ENCODE measurements at regions not wholly inside any gene's neighbourhood (a gene's known extent, or its start where the extent isn't known, plus 50 kb on each side); places are given as distances from the start of the nearest gene placed in this dataset.

DNA sequence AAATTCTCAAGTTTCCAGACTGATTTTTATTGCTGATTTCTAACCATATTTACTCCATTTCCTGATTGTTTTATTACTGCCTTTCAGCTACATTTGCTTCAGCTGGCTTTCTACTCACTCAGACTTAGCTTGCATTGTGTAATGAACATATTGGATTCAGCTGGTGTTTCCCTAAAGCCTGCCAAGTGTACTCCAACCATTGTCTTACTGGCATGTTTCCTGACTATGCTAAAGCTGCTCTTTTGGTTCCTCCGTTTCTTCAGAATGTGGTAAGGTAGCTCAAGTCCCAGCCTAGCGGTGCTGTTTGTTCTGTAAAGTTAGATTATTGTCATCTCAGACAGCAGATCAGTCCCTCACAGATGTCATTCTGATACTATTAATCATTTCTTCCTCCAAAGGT, 53.1 kb upstream of the GLRA2 start:
- no peak for DNase-seq (ENCODE audit: low read depth)

DNA sequence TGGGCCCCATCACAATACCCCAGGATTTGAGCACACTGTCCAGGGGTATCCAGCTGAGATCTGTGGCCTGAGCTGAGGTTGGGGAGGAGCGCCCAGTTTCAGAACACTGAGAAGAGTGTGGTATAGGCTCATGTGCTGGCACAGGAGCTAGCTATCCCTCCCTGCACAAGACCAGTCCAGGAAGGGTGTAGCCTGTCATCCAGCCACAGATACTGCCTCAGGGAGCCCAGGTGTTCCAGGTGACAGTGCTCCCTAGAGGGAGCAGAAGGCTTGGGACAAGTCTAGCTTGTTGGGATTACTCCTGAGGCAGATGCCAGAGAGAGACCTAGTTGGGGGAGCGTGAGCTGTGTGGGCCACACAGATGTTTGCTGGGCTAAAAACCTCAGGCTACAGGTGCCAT, 79.6 kb upstream of the GLRA2 start:
- no peak for DNase-seq (ENCODE audit: low read depth)

DNA sequence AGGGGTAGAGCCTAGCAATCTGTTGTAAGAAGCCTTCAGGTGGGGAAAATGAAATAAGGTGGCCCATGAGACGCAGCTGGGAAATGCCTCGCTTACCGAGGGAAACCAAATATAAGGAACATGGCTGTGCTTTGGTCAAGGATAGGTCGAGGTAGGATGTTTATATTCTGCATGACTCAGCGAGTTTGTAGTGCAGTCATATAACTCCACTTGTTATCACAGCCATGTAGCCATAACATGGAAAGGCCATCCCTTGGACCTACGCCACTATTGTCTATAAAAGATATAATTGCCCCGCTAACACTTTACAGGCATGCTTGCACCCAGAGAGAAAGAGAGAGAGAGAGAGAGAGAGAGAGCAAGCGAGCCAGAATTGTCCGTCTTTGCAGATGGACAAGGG, 80.9 kb upstream of the GLRA2 start:
- DNase-seq (ENCODE audit: low read depth): no peak

DNA sequence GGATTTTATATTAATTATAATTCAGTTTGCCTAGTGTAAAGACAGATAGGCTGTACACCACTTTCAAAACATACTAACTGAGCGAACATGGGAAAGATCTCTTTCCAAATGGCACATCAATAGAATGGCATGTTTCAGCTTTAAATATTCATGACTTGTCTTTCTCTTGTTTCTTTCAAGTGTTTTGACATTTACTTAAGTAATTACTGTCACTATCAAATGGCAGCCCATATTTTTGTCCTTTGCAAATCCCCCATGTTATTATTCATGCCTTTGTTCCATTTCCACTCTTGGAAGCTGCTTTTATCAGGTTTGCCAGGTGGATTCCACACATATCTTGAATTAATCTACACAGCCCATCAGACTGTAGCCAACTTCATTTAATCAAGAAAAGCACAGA, 89.2 kb upstream of the GLRA2 start:
- no peak for DNase-seq (ENCODE audit: low read depth)

DNA sequence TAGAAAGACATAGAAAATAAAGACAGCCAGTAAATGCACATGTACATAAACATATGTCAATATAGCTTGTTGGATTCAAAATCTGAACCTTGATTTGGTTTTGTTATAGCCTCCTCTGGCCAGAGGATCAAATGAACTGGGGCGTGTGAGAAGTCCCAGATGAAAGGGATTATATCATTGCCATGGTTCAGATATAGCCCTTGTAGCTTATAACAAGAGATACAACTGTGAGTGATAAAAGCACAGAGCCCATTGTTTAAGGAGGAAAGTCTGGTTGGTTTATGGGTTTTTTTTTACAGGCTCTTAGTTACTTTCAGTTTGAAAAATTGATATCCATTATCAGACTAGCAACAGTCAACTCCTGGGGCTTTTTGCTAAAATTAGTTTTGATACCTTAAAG, 101.7 kb upstream of the GLRA2 start:
- DNase-seq (ENCODE audit: low read depth): no peak

DNA sequence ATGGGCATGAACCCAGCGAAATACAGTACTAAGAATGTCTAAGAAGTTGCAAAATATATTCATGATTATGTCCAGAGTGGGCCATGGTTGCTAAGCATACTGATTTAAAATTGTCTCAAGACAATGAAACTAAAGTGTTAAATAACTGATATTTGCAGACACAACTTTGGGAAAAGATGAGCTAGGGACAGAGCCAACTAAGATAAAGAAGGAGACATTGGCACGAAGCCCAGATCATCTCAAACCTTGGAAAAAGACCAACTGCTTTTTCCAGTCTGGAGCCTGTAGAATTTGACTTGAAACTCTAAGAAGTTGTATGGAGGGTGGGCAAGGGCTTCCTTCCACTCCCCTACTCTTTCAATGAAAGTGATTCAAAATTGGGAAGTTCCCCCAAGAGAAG, 108.5 kb upstream of the GLRA2 start:
- no peak for DNase-seq (ENCODE audit: low read depth)

DNA sequence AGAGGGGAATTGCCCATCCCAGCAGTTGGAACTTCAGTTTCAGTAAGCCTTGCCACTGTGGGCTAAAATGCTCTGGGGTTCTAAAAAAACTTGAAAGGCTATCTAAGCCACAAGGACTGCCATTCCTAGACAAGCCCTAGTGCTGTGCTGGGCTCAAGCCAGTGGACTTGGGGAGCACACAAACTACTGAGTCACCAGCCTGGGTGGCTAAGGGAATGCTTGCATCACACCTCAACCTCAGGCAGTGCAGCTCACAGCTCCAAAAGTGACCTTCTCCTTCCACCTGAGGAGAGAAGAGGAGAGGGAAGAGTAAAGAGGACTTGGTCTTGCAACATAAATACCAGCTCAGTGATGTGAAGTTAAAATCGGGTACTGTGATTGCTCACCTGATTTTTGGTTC, 116.7 kb upstream of the GLRA2 start:
- DNase-seq (ENCODE audit: low read depth): no peak

DNA sequence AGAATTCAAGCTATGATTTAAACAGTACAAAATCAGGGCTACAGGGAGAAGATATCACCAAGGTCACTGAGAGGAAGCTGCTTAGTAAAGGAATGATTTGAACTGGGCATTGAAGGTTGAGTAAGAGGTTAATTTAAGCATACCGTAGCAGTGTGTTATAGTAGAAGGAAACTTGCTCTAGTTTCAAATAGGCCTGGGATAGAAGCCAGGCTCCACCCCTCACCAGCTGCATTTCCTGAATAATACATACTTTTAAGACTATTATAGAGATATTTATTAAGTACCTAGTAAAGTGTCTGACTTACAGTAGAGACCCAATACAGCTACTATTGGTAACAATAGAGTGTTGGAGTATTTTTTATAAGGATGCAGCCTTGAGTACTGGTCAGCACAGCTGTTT, 118.0 kb upstream of the GLRA2 start:
- no peak for DNase-seq (ENCODE audit: low read depth)

DNA sequence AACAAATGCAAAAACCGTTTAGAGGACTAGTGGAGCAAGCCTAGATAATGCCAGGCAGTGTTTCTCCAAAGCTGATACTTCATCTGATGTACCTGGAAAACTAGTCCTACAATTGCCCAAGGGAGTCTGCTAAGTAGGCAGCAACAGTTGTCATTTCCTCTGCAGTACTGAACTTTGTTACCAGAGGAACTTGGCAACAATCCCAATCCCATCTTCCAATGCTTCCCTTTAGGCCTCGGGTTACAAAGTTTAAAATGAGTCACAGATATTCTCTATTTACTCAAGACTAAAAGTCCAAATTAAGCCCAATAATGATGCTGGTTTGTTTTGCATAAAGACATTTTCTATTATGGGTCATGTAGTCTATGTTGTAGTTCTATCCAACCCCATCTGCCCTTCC, 120.0 kb upstream of the GLRA2 start:
- no peak for DNase-seq (ENCODE audit: low read depth)

DNA sequence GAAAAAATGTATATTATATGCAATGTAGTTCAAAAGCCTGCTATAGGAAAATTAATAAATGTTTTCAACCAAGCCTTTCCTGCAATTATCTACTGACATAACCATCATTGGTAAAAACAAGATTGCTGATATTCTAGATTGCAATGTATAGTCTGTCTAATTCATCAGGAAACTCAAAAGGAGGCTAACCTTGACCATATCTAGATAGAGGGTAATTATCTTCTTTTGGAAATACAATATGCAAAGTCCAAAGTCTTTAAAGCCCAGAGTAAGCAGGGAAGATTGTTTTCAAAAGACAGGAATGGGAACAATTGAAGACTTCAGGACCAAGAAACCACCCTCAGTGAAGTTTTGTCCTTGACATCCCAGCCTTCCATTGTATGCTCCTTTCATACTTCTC, 123.1 kb upstream of the GLRA2 start:
- no peak for DNase-seq (ENCODE audit: low read depth)

DNA sequence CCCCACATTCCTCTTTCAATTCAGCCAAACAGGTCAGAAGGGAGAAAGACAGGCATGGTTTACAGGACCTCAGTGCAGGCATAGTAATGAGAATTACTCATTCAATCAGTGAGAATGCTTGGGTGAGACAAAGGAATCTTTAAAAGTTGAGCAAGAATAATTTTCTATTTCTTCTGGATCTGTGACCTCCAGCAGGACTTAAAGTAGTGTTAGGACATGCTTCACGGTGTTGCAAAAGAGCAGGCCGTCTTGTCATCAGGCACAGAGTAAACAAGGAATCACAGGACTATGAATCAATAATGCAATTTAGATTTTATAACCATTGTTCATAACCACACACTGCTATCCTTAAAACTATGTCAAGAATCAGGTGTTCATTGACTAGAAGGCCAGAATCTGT, 130.6 kb upstream of the GLRA2 start:
- DNase-seq (ENCODE audit: low read depth): no peak

DNA sequence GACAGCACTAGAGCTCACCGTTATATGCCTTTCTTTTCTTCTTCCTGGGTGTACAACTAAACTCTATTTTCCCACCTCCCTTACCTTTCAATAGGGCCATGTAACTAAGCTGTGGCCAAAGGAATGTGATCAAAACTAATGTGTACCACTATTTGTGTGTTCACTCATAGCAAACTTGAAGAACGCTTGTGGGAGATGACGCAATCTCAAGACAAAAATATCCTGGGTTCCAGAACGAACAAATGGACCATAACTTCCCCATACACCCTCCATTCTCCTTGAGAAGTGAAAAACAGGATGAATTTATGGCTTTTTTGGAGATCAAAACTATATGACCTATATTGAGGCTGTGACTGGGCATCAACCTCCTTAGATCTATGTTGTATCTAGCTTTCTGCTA, 139.7 kb upstream of the GLRA2 start:
- no peak for DNase-seq (ENCODE audit: low read depth)

DNA sequence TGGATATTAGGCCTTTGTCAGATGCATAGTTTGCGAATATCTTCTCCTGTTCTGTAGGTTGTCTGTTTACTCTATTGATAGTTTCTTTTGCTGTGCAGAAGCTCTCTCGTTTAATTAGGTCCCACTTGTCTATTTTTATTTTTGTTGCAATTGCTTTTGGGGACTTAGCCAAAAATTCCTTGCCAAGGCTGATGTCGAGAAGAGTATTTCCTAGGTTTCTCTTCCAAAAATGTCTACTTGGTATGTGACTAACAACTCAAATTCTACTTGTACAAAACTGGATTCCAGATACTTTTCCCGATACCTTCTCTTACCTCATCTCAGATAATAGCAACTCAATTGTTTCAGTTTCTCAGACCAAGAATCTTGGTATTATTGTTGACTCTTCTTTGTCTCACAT, 142.4 kb upstream of the GLRA2 start:
- DNase-seq (ENCODE audit: low read depth): no peak

DNA sequence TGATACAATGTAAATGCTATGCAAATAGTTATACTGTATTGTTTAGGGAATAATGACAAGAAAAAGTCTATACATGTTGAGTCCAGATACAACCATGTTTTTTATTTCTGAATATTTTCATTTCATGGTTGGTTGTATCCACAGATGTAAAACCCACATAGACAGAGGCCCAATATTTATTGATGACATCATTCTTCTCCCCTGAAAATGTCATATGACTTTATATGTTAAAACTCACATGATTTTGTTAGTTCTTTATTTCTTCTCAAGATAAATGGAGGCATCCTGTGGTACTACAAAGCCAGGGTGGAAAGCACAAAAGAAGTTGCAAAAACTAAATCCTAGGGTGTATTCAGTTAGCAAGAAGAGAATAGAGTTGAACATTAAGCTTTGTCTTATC, 149.3 kb upstream of the GLRA2 start:
- no peak for DNase-seq (ENCODE audit: low read depth)

DNA sequence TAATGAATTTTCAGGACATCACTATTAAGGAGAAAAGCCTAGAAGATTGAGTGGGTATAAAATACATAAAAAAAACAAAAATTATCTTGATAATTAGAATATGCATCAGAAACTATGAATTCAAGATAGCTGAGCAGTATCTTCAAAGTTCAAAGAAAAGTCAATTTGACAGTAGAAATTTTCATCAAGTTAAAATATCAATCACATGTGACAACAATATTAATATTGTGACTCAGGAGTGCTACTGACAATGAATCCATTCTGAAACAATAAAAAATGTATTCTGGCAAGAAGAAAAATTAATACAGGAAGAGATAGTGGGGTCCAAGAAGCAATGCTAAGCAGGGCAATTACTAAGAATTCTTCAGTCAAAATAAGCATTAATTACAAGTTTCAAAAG, 151.9 kb upstream of the GLRA2 start:
- no peak for DNase-seq (ENCODE audit: low read depth)

DNA sequence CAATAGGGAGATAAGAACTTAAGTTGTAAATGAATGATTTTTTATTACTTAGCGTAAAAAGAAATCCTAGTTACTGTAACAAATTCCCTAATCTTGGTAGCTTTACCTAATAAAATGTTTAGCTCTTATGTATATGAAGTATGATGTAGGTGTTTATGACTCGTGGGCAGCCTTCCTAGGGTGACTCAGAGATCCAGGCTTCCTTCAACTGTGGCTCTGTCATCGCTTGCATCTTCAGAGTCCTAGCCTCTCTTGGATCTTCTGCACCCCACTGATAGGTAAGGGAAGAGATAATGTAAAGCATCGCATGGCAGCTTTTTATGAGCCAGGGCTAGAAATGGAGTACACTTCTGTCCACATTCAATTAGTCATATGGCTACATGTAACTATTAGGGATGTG, 165.6 kb upstream of the GLRA2 start:
- DNase-seq (ENCODE audit: low read depth): no peak

DNA sequence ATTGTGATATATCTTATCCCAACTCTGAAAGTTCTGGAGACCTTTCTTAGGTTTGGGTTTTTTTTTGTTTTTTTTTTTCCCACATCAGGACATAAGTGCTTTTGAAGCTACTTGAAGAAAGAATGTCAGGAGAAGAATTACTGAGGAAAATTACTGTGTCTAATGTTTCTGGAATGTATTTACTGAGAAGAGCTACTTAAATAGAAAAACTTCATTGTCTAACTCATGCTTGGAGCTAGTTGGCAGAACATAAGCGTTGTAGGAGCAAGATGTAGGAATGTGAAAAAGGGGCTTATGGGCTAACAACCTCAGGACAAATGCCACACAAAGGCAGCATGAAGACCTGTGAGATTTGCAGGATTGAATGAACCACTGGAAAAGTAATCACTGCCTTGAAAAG, 166.6 kb upstream of the GLRA2 start:
- DNase-seq (ENCODE audit: low read depth): no peak

DNA sequence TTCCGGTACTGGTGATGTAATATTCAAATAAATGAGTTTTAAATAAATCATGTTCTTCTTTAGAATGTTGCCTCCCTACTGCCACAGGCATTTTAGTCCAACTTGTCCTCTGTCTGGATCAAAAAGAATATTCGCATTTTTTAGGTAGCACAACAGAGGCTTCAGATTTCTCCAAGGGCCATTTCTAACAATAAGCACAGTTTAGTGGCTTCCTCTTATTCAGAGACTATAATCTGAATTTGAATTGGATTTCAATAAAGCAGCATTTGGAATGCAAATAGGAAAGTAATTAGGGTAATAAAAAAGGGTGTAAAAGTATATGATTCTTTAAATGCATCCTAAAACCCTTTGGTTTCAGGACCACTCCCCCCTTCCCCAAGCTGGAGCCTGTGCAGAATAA, 167.9 kb upstream of the GLRA2 start:
- no peak for DNase-seq (ENCODE audit: low read depth)

DNA sequence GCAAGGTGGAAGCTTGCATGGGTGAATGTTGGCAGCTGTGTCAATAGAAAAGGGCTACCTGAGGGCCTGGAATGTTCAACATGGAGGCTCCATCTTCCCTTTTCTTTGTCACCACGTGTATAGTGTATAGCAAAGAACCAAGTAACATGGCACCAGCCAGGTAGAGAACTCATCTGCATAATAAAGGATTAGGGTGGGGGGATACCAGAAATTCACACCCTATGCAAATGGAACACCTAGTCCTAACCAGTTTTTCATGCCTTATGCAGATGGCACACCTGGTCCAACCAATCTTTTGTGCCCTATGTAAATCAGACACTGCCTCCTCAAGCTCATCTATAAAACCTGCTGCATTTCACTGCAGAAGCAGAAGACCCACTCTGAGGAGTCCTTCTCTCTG, 169.6 kb upstream of the GLRA2 start:
- DNase-seq (ENCODE audit: low read depth): no peak

DNA sequence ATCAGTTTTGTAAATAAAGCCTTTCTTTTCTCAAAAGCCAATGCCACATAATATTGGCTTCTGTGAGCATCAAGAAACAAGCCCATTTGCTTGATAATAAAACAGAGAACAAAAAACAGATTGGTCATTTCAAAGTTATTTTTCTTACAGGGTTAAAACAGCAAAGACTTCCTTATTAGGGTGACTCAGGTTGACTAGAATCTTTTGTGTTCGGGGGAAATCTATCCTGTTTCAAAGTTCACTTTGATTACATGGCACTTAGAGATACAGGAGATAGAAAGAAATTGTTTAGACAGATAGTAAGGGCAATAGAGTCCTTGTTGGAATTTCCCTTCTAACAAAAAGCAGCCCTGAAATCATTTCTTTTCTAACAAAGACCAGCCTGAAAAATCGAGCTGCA, 170.0 kb upstream of the GLRA2 start:
- no peak for DNase-seq (ENCODE audit: low read depth)

DNA sequence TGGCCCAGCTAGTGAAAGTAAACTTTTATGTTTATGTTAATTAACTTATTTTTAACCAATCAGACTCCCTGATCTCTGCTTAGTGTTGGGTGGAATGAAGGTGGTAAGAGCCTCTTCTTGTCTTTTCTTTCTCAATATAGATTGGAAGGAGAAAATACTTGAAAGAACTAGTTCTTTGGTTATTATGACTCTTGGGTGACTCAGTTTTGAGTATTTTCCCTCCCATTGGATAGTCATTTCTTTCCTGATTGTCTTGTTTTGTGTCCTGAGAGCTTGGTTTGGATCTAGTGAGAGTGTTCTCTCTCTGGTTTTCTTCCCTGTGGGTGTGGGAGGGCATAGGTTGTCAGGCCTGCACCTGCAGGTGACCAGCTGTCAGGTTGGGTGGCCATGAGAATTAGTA, 172.0 kb upstream of the GLRA2 start:
- no peak for DNase-seq (ENCODE audit: low read depth)

DNA sequence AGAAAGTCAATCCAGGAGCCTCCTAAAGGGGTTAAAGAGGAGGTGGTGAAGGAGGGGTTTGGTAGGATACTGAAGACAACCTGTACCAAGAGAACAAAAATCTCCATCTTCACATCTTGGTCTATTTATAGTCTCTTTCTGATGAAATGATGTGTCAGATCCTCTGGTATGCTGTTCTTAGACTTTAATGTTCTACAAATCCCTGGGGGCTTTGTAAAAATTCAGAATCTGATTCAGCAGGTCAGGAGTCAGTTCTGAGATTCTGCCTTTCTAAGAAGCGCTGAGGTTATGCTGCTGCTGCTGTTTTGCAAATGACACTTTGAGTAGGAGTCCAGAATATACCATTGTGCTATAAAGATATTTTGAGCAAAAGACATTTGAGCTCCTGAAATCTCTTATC, 172.9 kb upstream of the GLRA2 start:
- DNase-seq (ENCODE audit: low read depth): no peak

DNA sequence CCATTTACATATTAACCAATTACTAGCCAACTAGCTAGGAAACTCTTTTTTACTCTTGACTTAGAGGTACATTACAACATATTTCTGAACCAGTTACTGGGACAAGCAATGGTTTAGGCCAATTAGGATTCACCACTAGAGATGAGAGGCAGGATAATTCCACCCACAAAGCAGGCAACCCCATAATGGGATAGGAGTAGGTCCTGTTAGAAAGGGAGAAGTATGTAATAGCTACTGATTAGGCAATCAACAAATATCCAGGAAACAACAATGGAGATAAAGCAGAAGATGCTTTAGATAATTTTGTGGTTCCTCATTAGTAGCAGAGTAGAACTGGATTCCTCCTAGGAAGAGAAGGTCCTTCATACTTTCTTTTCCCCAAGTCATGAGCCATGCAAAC, 173.8 kb upstream of the GLRA2 start:
- no peak for DNase-seq (ENCODE audit: low read depth)

DNA sequence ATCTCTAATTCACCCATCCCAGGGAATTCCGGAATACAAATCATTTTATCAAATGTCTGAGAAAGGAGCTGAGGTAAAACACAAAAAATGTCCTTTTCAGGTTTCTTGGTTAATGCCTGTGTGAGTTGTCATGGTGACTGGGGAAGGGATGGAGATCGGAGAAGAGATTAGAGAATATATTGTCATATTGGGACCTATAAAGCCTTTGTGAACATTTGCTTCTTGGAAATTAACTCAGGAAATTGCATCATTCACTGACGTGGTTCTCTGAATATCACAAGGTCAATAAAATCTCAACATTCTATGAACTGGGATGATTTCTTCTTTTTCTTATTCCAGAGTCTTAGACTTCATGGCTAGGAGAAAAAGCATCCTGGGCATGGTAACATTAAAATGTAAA, 174.8 kb upstream of the GLRA2 start:
- no peak for DNase-seq (ENCODE audit: low read depth)

DNA sequence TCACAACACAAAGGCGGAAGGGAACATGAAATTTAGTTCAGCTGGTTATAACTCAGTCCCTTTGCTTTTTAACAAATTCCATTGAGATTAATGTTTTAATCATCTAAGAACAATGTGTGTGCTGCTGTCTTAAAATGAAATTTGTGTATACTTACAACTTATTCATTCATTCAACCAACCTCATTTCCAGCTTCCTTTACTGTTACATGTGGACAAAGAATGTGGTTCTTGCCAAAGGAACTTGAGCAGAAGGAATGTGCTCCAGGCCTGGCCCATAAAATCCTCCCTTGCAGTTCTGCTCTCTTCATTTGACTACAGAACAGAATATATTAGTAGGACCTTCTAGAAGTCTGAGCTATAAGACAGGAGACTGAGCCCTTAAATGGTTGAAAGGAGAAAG, 176.8 kb upstream of the GLRA2 start:
- DNase-seq (ENCODE audit: low read depth): no peak
